ENCODE measurements at regions not wholly inside any gene's neighbourhood (a gene's known extent, or its start where the extent isn't known, plus 50 kb on each side); places are given as distances from the start of the nearest gene placed in this dataset.

DNA sequence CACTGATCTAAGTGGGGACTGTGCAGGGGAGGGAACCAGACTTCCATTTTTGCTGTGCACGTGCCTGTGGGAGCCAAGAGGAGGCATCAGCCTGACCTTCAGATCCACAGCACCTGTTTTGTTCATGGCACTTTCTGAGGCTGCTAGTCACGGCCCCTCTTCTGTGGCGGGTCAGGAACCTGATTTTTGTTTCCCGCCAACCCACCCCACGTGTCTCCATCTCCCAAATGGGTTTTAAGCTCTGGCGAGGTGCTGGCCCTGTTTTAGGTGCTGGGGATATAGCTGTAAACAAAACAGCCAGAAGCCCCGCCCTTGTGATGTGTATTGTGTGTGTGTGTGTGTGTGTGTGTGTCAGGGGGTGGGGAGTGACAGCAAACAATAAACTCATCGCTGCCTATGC lies 60.4 kb upstream of the GRPEL1 start:
- TF ChIP-seq CTCF (IDR thresholded peaks at IDR 0.05) = no peak
- TF ChIP-seq POLR2A (IDR thresholded peaks at IDR 0.05) = no peak

All from adrenal gland (tissue), 5 donors.